NCI-H1436 (cell line): ENCODE measurements at regions not wholly inside any gene's neighbourhood (a gene's known extent, or its start where the extent isn't known, plus 50 kb on each side); places are given as distances from the start of the nearest gene placed in this dataset.
A peak's percentile ranks its signal among the peaks of the same experiment; 100 is the strongest.
"Not testable (repeated sequence)": the region's sequence is repeated elsewhere in the genome, so short reads cannot be mapped to it uniquely, and the experiment has no call there.

Source experiments
- DNase-seq: peaks from one replicate; lab custom pipeline; 2025; lab: John Stamatoyannopoulos, UW

GRCh38 chr7:4523873-4524272, 158.2 kb upstream of the FOXK1 start:
- no peak for DNase-seq

- no peak for DNase-seq
Observed at GRCh38 chr7:4525884-4526283, 156.2 kb upstream of the FOXK1 start.

DNA sequence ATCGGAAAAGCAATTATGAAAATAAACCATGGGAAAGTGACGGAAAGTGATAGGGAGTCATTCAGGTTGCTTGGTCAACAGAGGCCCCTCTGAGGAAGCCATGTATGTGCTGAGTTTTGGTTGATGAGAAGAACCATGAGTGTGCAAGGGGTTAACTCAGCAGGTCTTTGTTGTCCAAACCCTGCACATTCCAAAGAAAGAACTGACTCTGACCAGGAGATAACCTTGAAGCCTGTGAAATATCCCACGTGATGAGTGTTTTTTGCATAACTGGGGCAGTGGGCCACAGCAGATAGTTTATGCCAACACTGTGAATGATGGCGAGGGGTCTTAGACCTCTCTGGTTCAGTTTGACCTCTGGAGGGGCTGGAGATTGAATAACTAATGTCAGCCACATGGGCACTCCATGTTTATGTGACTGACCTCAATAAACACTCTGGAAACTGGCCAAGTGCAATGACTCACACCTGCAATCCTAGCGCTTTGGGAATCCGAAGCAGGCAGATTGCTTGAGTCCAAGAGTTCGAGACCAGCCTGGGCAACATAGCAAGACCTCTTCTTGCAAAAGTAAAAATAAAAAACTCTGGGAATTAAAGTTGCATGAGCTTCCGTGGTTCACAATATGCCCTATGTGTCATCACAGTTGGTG, 154.0 kb upstream of the FOXK1 start:
- no peak for DNase-seq

DNA sequence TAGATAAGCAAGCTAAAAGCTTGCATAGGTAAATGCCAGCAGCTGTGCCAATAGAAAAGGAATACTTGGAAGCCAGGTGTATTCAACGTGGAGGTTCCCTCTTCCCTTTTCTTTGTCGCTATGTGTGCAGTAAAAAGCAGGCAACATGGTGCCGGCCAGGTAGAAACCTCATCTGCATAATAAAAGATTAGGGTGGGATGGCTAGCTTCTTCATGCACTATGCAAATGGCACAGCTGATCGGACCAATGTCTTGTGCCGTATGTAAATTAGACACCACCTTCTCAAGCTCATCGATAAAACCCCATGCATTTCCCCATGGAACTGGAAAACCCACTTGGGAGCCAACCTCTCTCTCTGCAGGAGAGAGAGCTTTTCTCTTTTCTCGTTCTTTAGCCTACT, 150.9 kb upstream of the FOXK1 start:
- no peak for DNase-seq

DNA sequence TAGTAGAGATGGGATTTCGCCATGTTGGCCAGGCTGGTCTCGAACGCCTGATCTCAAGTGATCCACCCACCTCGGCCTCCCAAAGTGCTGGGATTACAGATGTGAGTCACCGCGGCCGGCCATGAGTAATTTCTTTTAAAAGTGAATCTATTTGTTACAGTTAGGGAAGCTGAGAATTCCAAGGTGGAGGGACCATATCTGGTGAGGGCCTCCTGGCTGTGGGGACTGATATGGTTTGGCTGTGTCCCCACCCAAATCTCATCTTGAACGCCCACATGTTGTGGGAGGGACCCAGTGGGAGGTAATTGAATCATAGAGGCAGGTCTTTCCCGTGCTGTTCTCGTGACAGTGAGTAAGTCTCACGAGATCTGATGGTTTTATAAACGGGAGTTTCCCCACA, 148.8 kb upstream of the FOXK1 start:
- not testable (repeated sequence) for DNase-seq

- no peak for DNase-seq
Observed at GRCh38 chr7:4549681-4550080, 132.4 kb upstream of the FOXK1 start.

DNA sequence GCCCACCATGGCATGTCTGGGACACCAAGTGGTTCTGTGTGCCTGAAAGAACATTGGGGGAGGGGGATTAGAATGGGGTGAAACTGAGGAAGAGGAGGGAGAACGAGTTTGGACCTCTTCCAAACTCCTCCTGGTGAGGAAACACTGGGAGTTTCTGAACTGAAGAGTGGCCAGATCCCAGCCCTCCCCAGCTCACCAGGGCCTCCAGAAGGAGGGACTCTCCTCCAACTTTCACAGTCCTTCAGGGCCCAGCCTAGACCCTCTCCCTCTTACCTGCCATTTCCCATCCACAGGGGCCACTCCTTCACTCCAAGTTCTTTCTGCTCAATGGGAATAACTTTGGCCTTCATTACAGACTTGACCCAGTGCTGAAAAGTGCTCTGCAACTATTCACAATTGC, 132.0 kb upstream of the FOXK1 start:
- DNase-seq, result no peak

DNA sequence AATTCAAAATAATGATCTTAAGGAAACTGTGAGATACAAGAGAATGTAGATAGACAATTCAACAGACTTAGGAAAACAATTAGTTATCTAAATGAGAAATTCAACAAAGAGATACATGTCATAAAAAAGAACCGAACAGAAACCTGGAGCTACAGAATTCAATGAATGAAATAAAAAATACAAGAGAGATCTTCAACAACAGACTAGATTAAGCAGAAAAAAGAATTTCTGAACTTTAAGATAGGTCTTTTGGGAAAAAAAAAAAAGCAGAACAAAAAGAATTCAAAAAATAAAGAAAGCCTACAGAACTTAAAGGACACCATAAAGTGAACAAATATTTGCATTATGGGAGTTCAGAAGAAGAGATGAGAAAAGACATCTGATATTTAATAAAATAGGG, 129.1 kb upstream of the FOXK1 start:
- no peak for DNase-seq

DNA sequence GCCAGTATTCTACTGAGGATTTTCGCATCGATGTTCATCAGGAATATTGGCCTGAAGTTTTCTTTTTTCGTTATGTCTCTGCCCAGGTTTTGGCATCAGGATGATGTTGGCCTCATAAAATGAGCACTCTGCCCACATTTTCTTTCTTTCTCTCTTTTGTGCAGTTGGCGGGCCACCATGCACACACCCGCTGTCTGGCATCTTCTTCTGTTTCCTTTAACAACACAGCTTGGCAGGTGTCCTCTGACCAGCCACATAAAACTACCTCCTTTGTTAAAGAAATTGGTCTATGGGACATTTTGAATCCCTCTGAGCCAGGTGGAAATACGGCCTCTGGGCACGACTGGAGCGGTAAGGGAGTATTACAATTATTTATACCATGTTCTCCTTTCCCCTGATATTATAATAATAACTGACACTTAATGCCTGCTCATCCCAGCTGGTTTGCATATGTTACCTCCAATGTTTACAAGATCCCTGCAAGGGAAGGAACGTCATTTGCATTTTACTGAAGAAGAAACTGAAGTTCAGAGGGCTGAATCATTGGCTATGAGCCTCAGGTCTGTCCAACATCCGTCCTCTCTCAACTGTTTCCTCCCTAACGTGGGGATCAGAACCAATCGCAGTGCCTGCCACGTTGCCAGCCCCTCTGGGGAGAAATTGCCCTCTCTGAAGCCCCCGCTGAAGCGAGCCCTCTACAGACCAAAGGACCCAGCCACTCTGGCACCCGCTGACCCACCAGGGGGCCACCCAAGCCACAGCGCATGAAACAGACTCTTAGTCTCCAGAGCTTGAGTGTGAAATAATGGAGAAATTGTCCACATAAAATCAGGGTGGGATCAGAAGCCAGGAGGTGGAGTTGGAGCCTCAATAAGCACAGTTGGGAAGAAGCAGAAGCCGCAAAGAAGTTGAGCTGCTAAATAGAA, 125.0 kb upstream of the FOXK1 start:
- no peak for DNase-seq

DNA sequence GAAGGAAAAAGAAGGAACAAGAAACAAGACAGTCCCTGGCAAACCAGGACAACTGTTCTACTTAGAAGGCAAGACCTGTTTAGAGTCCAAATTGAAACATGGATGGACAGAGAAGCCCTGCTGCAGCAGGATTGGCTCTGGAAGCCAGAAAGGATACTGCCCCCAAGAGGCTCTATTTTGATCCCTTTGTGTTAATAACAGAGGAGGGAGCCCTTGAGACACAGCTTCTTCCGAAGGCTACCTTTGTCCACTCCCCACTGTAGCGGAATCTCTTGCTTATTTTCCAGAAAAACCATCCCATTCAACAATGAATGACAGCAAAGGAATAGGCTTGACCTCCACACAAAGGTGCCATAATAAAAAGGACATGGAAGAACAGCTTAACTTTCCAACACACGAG, 120.3 kb upstream of the FOXK1 start:
- DNase-seq, result no peak

GRCh38 chr7:4566714-4567113, 115.4 kb upstream of the FOXK1 start:
- DNase-seq, result no peak

DNA sequence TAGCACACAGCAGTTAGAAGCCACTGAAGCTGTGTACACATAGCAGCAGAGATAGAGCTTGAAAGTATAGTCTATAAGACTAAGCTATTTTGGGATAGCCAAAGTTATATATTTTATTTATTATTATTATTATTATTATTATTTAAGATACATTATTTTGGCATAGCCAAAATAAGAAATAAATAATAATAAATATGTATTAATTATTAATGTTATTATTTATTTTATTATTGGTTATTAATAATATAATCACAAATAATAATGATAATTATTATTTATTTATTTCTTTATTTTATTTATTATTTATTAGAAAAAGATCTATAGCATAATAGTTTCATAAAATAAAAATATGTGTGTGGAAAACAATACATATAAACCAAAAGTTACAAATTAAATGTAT, 107.2 kb upstream of the FOXK1 start:
- no peak for DNase-seq

GRCh38 chr7:4575254-4575653, 106.8 kb upstream of the FOXK1 start:
- no peak for DNase-seq

DNA sequence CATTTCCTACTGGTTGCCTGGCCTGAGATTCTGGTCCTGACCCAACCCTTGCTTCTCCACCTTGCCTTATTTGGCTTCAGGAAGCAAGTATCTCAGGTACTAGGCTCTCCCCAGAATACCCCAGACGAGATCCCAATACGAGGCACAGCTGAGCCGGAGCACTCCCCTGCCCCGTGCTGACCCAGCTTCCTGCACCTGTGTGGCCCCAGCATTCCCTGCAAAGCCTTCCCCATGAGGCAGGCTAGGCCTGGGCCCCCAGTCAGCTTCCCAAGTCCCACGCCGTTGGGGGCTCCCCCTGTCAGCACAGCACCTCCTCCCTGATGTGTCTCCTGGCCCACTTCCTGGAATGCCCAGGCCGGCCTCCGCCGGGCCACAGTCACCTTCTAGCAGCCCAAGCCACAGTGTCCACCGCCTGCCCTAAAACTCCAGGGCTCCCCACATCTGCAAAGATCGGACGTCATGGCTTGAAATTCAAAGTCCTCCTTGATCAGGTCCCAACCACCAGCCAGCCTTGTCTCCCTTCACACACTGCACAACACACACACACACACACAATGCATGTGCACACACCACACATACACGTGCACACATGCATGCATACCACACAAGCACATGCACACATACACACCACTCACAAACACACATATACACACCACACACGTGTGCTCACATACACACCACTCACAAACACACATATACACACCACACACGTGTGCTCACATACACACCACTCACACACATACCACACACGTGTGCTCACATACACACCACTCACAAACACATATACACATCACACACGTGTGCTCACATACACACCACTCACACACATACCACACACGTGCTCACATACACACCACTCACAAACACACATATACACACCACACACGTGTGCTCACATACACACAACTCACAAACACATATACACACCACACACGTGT, 78.9 kb upstream of the FOXK1 start:
- no peak for DNase-seq

DNA sequence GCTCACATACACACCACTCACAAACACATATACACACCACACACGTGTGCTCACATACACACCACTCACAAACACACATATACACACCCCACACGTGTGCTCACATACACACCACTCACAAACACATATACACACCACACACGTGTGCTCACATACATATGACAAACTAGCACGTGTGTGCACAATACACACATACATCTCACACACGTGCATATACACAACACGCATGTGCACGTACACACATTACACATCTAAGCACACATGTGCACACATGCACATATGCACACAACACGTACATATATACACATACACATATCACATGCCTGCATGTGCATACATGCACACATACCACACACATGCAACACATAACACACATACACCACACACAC, 78.3 kb upstream of the FOXK1 start:
- DNase-seq, result no peak

- DNase-seq, result no peak
Observed at GRCh38 chr7:4604456-4604940, 77.6 kb upstream of the FOXK1 start.

GRCh38 chr7:4606797-4607196, 75.3 kb upstream of the FOXK1 start:
- DNase-seq, result no peak

DNA sequence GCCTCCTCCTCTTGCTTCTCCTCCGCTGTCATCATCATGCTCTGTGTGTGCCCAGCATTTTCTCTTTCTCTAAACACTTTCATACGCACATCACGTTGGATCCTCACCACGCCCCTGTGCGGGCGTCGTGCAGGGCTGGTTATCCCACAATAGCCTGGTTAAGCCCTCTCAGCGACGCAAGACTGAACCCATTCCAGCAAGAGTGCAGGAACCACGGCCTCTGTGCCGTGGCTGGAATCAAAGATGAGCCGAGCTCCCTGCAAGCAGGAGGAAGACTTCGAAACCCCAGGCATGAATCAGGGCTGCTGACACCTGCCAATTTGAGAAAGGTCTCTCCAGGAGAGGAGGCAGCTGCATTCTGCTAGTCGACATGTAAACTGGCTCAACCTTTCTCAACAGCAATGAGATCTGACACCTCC, 74.8 kb upstream of the FOXK1 start:
- DNase-seq, result no peak

DNA sequence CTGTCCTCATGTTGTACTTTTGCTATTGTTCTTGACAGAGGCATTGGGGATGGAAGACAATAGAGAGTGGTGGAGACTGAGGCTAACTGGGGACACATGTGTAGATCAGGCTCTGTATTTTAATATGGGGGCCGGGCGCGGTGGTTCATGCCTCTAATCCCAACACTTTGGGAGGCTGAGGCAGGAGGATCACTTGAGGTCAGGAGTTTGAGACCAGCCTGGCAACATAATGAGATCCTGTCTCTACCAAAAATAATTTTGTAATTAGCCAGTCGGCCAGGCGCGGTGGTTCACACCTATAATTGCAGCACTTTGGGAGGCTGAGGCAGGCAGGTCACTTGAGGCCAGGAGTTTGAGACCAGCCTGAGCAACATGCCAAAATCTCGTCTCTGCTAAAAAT, 72.5 kb upstream of the FOXK1 start:
- not testable (repeated sequence) for DNase-seq

DNA sequence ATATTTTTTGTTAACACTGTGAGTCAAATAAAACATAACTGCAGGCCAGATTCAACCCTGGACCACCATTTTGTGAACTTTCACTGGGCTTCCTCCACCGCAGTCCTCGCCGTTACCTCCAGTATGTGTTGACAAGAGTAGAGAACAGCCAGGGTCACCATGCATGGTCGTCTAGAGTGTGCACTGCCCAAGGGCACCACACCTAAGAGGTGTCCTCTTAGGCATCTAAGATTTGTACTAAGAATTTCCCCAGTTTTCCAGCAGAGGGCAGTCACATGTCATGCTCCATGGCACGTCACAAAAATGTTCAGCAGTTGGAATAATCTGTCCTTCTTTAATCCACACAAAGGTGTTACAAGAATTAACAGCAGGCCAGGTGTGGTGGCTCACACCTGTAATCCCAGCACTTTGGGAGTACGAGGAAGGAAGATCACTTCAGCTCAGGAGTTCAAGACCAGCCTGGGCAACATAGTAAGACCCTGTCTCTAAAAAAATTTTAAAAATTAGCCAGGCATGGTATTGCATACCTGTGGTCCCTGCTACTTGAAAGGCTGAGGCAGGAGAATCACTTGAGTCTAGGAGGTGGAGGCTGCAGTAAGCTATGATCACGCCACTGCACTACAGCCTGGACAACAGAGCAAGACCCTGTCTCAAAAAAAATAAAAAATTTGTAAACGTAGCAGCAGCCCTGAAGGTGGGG, 71.2 kb upstream of the FOXK1 start:
- peak; percentile 45 for DNase-seq

DNA sequence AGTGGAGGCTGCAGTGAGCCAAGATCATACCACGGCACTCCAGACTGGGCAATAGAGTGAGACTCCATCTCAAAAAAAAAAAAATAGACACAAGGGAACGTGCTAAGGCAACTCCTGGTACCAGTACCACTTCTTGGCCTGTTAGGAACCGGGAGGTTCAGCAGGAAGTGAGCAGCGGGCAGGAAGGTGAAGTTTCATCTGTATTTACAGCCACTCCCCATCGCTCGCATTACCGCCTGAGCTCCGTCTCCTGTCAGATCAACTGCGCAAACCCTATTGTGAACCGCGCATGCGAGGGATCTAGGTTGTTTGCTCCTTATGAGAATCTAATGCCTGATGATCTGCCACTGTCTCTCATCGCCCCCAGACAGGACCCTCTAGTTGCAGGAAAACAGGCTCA, 69.9 kb upstream of the FOXK1 start:
- no peak for DNase-seq
